BE2C (cell line): ENCODE measurements at regions not wholly inside any gene's neighbourhood (a gene's known extent, or its start where the extent isn't known, plus 50 kb on each side); places are given as distances from the start of the nearest gene placed in this dataset.

ENCODE experiments used
- DNase-seq: peaks from one replicate; pipeline ENCODE4 v3.0.0-alpha.2; 2020
- H3K27me3 ChIP-seq: fragments of 250-450 bp; sonication (Bioruptor Pico); 2 replicates; pipeline ENCODE4 v1.5.1; 2020; ENCODE audit warnings: mild to moderate bottlenecking
- H3K36me3 ChIP-seq: fragments of 250-450 bp; sonication (Bioruptor Pico); 2 replicates; pipeline ENCODE4 v1.5.1; 2020; ENCODE audit warnings: mild to moderate bottlenecking
- H3K4me1 ChIP-seq: fragments of 250-450 bp; sonication (Bioruptor Pico); 2 replicates; pipeline ENCODE4 v1.5.1; 2020
- H3K4me3 ChIP-seq: 2 replicates; pipeline ENCODE4 v1.5.1; 2011; ENCODE audit warnings: low read depth, low read length
- H3K9me3 ChIP-seq: fragments of 250-450 bp; sonication (Bioruptor Pico); 2 replicates; pipeline ENCODE4 v1.5.1; 2020
- CTCF ChIP-seq: IDR thresholded peaks from 2 replicates; pipeline ENCODE4 v1.5.1; 2012; ENCODE audit warnings: mild to moderate bottlenecking, low read depth, low read length

DNA sequence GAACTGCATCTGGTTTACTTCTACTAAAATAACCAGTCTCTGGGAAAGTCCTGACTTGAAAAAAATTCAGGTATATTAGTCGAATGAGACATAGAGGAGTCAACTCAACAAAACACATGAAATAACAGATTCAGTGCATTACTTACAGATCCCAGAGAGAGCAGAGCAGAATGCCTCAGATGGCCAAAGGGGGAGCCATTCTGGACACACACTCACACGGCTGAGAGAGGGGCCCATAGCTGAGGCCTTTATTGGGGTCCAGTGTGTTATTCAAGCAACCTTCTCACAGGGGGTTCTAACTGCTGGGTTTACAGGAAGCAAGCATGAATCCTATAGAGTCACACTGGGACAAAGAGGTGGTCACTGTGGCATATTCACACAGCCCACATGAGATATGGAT is 135.1 kb upstream of the SNRPN start:
- Histone ChIP-seq H3K4me1 (no peaks in the 10 kb centered on the region), H3K9me3 (0 out of 2 replicates have a peak, but pooled peaks cover 2% of the 10 kb centered on the region), H3K4me3 (no peak overlapping the region), H3K36me3 (no peaks in the 10 kb centered on the region), H3K27me3 (no peaks in the 10 kb centered on the region)
- DNase-seq: no peak
- no peak for TF ChIP-seq CTCF

DNA sequence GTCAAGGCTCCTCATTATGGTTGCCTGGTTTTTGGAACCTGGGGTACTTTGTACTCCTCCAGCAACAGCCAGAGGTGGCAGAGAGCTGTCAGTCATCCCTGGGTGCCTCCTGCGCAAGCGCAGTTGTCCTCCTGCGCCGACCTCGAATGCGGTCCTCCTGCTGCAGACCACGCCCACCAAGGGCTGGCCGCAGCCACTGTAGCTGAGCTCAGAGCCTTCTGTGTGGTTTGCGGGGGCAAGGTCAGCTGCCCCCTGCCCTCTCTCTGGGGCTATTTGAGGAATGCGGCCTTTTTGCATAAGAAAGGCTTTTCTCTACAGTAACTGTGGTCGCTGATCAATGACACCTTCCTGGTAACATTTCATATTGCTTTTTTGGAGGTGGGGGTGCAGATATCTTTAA is 131.3 kb upstream of the SNRPN start:
- Histone ChIP-seq H3K4me3 (no peak overlapping the region), H3K27me3 (no peaks in the 10 kb centered on the region), H3K36me3 (no peaks in the 10 kb centered on the region), H3K9me3 (0 out of 2 replicates have a peak, but pooled peaks cover 2% of the 10 kb centered on the region), H3K4me1 (no peaks in the 10 kb centered on the region)
- no peak for TF ChIP-seq CTCF
- no peak for DNase-seq

DNA sequence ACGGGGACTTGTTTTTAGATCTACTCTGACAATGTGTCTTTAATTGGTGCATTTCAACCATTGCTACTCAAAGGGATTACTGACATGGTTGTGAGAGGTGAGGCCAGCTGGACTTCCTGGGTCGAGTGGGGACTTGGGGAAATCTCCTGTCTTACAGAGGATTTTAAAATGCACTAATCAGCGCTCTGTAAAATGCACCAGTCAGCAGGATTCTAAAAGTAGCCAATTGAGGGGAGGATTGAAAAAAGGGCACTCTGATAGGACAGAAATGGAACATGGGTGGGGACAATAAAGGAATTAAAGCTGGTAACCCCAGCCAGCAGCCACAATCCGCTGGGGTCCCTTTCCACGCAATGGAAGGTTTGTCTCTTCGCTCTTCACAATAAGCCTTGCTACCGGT is 122.5 kb upstream of the SNRPN start:
- no peaks in the 10 kb centered on the region for H3K27me3 ChIP-seq
- H3K9me3 ChIP-seq: no peaks in the 10 kb centered on the region; the same call in 1 of the 2 replicates
- H3K4me1 ChIP-seq: no peaks in the 10 kb centered on the region
- H3K4me3 ChIP-seq: no peak overlapping the region
- DNase-seq: no peak
- H3K36me3 ChIP-seq: no peaks in the 10 kb centered on the region
- TF ChIP-seq CTCF: no peak

- no peak for DNase-seq
- no peak for TF ChIP-seq CTCF
Measured at GRCh38 chr15:24835301-24835700, 119.5 kb upstream of the SNRPN start.

DNA sequence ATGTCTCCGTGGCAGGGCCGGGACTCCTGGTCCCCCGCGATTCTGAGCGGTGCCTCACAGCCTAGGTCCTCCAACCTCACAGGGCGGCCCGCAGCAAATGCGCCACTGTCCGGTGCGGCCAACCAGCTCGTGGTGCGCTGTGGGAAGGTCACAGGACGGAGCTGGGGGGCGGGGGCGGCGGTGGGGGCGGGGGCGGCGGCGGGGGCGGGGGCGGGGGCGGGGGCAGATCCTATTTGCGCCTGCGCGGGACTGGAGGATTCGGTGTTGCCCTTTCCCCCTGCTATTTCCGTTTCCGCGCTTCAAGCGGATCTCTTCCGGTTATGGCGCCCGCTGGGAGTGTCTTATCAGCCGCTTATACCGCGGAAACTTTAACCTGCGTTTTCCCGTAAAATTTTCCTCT is 106.7 kb upstream of the SNRPN start:
- Histone ChIP-seq H3K27me3 (no peaks in the 10 kb centered on the region), H3K36me3 (no peaks in the 10 kb centered on the region), H3K4me1 (no peaks in the 10 kb centered on the region), H3K9me3 (no peaks in the 10 kb centered on the region), H3K4me3 (peak overlapping the region; percentile 61)
- TF ChIP-seq CTCF: no peak
- peak; percentile 66 for DNase-seq

More at GRCh38 chr15:24835301-24835700, 119.5 kb upstream of the SNRPN start:
- H3K36me3 ChIP-seq: no peaks in the 10 kb centered on the region
- no peak overlapping the region for H3K4me3 ChIP-seq
- no peaks in the 10 kb centered on the region for H3K4me1 ChIP-seq
- no peaks in the 10 kb centered on the region; the same call in 1 of the 2 replicates for H3K9me3 ChIP-seq
- H3K27me3 ChIP-seq: no peaks in the 10 kb centered on the region

GRCh38 chr15:24856397-24857390 is 98.1 kb upstream of the SNRPN start:
- H3K36me3 ChIP-seq: no peaks in the 10 kb centered on the region
- no peak for TF ChIP-seq CTCF
- no peaks in the 10 kb centered on the region for H3K27me3 ChIP-seq
- no peaks in the 10 kb centered on the region for H3K4me1 ChIP-seq
- DNase-seq: peak; percentile 79
- no peak overlapping the region for H3K4me3 ChIP-seq
- H3K9me3 ChIP-seq: no peaks in the 10 kb centered on the region
